GM23338 (cell line): ENCODE measurements at regions not wholly inside any gene's neighbourhood (a gene's known extent, or its start where the extent isn't known, plus 50 kb on each side); places are given as distances from the start of the nearest gene placed in this dataset.

Experiments
- ATAC-seq: fragments of 200-7000 bp; cut with Tn5 transposase; 3 replicates; pipeline ENCODE4 v1.9.1; 2020
- DNase-seq: peaks from one replicate; pipeline ENCODE4 v3.0.0-alpha.2; 2015; ENCODE audit warnings: low spot score
- H2AFZ ChIP-seq: fragments of 200-600 bp; sonication (generic); 2 replicates; pipeline ENCODE4 v1.8.0; 2016; ENCODE audit warnings: antibody characterized with exemption, mild to moderate bottlenecking, moderate library complexity
- H3F3A ChIP-seq: fragments of 200-600 bp; sonication (generic); replicated peaks from 2 replicates; pipeline ENCODE4 v1.8.0; 2017; ENCODE audit warnings: antibody characterized with exemption, mixed run types, low read depth
- H3K27ac ChIP-seq: fragments of 200-600 bp; sonication (generic); 2 replicates; pipeline ENCODE4 v1.6.1; 2016; ENCODE audit warnings: low read depth
- H3K27me3 ChIP-seq: fragments of 200-600 bp; sonication (generic); 2 replicates; pipeline ENCODE4 v1.8.0; 2016; ENCODE audit warnings: mild to moderate bottlenecking, mixed run types, moderate library complexity; ENCODE audit not compliant: insufficient read depth
- H3K36me3 ChIP-seq: fragments of 200-600 bp; sonication (generic); 2 replicates; pipeline ENCODE4 v1.8.0; 2016; ENCODE audit warnings: mild to moderate bottlenecking; ENCODE audit not compliant: insufficient read depth
- H3K4me1 ChIP-seq: fragments of 200-600 bp; sonication (generic); 2 replicates; pipeline ENCODE4 v1.8.0; 2016; ENCODE audit warnings: mild to moderate bottlenecking, moderate library complexity; ENCODE audit not compliant: insufficient read depth
- H3K4me2 ChIP-seq: fragments of 200-600 bp; sonication (generic); 2 replicates; pipeline ENCODE4 v1.7.1; 2017; ENCODE audit warnings: mixed run types
- H3K4me3 ChIP-seq: fragments of 200-600 bp; sonication (generic); 2 replicates; pipeline ENCODE4 v1.6.1; 2016; ENCODE audit warnings: mixed run types
- H3K79me2 ChIP-seq: fragments of 200-600 bp; sonication (generic); replicated peaks from 2 replicates; pipeline ENCODE4 v1.8.0; 2017; ENCODE audit warnings: mild to moderate bottlenecking; ENCODE audit not compliant: insufficient read depth
- H3K9me2 ChIP-seq: fragments of 200-600 bp; sonication (generic); 2 replicates; pipeline ENCODE4 v1.8.0; 2017; ENCODE audit not compliant: insufficient read depth
- H4K20me1 ChIP-seq: fragments of 200-600 bp; sonication (generic); replicated peaks from 2 replicates; pipeline ENCODE4 v1.8.0; 2017; ENCODE audit warnings: mild to moderate bottlenecking; ENCODE audit not compliant: insufficient read depth
- H3K27ac Mint-ChIP-seq: 2 replicates; pipeline ENCODE4 v1.8.0; 2020; ENCODE audit warnings: inconsistent platforms, mild to moderate bottlenecking, moderate library complexity, mixed read lengths
- H3K27me3 Mint-ChIP-seq: 3 replicates; pipeline ENCODE4 v1.8.0; 2022; ENCODE audit warnings: low read depth, mild to moderate bottlenecking, moderate library complexity, mixed read lengths, inconsistent platforms; ENCODE audit not compliant: insufficient read depth, poor library complexity
- H3K36me3 Mint-ChIP-seq: 3 replicates; pipeline ENCODE4 v1.8.0; 2021; ENCODE audit warnings: low read depth, mild to moderate bottlenecking, inconsistent platforms, moderate library complexity, mixed read lengths
- H3K4me1 Mint-ChIP-seq: 3 replicates; pipeline ENCODE4 v1.8.0; 2020; ENCODE audit warnings: mild to moderate bottlenecking, inconsistent platforms, mixed read lengths
- H3K4me3 Mint-ChIP-seq: 3 replicates; pipeline ENCODE4 v1.8.0; 2021; ENCODE audit warnings: moderate library complexity, mild to moderate bottlenecking, inconsistent platforms, mixed read lengths
- H3K9me3 Mint-ChIP-seq: 3 replicates; pipeline ENCODE4 v1.8.0; 2020; ENCODE audit warnings: moderate library complexity, mild to moderate bottlenecking, inconsistent platforms, mixed read lengths
- ETS1 ChIP-seq: IDR thresholded peaks from 2 replicates; pipeline ENCODE4 v1.6.1; 2016; ENCODE audit warnings: antibody characterized with exemption
- NANOG ChIP-seq: IDR thresholded peaks from 2 replicates; pipeline ENCODE4 v1.6.1; 2016; ENCODE audit warnings: antibody characterized with exemption, borderline replicate concordance
- POLR2AphosphoS5 ChIP-seq: IDR thresholded peaks from 2 replicates; pipeline ENCODE4 v1.6.1; 2016; ENCODE audit warnings: antibody characterized with exemption, low read depth
- REST ChIP-seq: IDR thresholded peaks from one replicate; pipeline ENCODE4 v1.6.1; 2018; ENCODE audit warnings: antibody characterized with exemption; ENCODE audit not compliant: unreplicated experiment
- ZNF114 ChIP-seq: fragments of 250-450 bp; sonication (Bioruptor Pico); IDR thresholded peaks from 2 replicates; pipeline ENCODE4 v1.5.0; 2020; ENCODE audit warnings: mild to moderate bottlenecking, moderate library complexity
- ZNF462 ChIP-seq: fragments of 250-450 bp; sonication (Bioruptor Pico); IDR thresholded peaks from 2 replicates; pipeline ENCODE4 v1.5.0; 2020; ENCODE audit warnings: mild to moderate bottlenecking, moderate library complexity

- Histone ChIP-seq H3K4me2 (no peak overlapping the region), H3K27ac (no peak overlapping the region), H2AFZ (no peak overlapping the region), H3K4me3 (no peak overlapping the region), H3K27me3 (no peaks in the 10 kb centered on the region), H3K9me2 (peaks cover 10% of the 10 kb centered on the region), H3K79me2 (no peaks in the 10 kb centered on the region), H3F3A (no peaks in the 10 kb centered on the region), H3K4me1 (peaks cover 23% of the 10 kb centered on the region), H4K20me1 (no peaks in the 10 kb centered on the region), H3K36me3 (no peaks in the 10 kb centered on the region)
- H3K27ac Mint-ChIP-seq = no peak overlapping the region
- no peak overlapping the region for H3K4me3 Mint-ChIP-seq
- H3K36me3 Mint-ChIP-seq = no peaks in the 10 kb centered on the region; the same call in 1 of the 3 replicates
- TF ChIP-seq ETS1 = no peak
- TF ChIP-seq NANOG = no peak
- TF ChIP-seq REST = no peak
- TF ChIP-seq ZNF462 (CRISPR knock-in tag) = no peak
- TF ChIP-seq POLR2AphosphoS5 = no peak
- TF ChIP-seq ZNF114 (CRISPR knock-in tag) = no peak
- H3K9me3 Mint-ChIP-seq = no peaks in the 10 kb centered on the region
- peaks cover 25% of the 10 kb centered on the region for H3K4me1 Mint-ChIP-seq
- ATAC-seq (no peak), DNase-seq (no peak)
- no peaks in the 10 kb centered on the region for H3K27me3 Mint-ChIP-seq
Observed at GRCh38 chr15:96804754-96805153, 474.3 kb downstream of the NR2F2 start.
